ENCODE measurements at regions not wholly inside any gene's neighbourhood (a gene's known extent, or its start where the extent isn't known, plus 50 kb on each side); places are given as distances from the start of the nearest gene placed in this dataset.

GRCh38 chr5:130331332-130331731 is 427.1 kb downstream of the CHSY3 start:
- Histone ChIP-seq H3K18ac (ENCODE audit: extremely low read depth, low read length) (no peak overlapping the region), H3K56ac (replicated peaks; ENCODE audit: insufficient read length, low read depth, low read length) (no peak overlapping the region), H3K23ac (ENCODE audit: insufficient read length) (no peak overlapping the region), H3K4ac (replicated peaks; ENCODE audit: insufficient read length, low read depth, low read length) (no peak overlapping the region), H3K79me1 (ENCODE audit: low read depth, low read length) (no peaks in the 10 kb centered on the region), H3K4me1 (replicated peaks in 1 of 4; ENCODE audit: control insufficient read depth in 3 of 4, insufficient read depth in 4 of 4, low read length in 3 of 4) (no peaks in the 10 kb centered on the region), H2AFZ (ENCODE audit: low read length) (no peak overlapping the region), H4K20me1 (replicated peaks in 1 of 2; ENCODE audit: control insufficient read depth in 1 of 2, insufficient read depth in 2 of 2, low read length in 2 of 2) (no peaks in the 10 kb centered on the region), H3K36me3 (ENCODE audit: control insufficient read depth in 2 of 4, insufficient read depth in 4 of 4, low read length in 3 of 4) (0 out of 8 replicates have a peak, but pooled peaks cover 0 to 3% (median 0%) of the 10 kb centered on the region in 4 experiments), H2BK5ac (ENCODE audit: low read depth, low read length) (no peak overlapping the region), H3K4me2 (ENCODE audit: insufficient read depth in 1 of 2, low read depth in 2 of 2, low read length in 2 of 2) (no peak overlapping the region), H3K27me3 (replicated peaks in 1 of 4; ENCODE audit: control insufficient read depth in 3 of 4, extremely low read depth in 1 of 4, insufficient read depth in 3 of 4, low read length in 3 of 4) (no peaks in the 10 kb centered on the region), H4K91ac (replicated peaks; ENCODE audit: insufficient read length, low read length) (no peak overlapping the region), H3K9ac (replicated peaks in 1 of 4; ENCODE audit: extremely low read depth in 1 of 4, low read depth in 3 of 4, low read length in 3 of 4) (no peak overlapping the region), H2BK20ac (ENCODE audit: low read length) (no peak overlapping the region), H3K23me2 (ENCODE audit: low read depth, low read length) (no peaks in the 10 kb centered on the region), H2AK5ac (ENCODE audit: low read depth, low read length) (no peak overlapping the region), H3K79me2 (ENCODE audit: control insufficient read depth in 1 of 2, insufficient read depth in 2 of 2, low read length in 2 of 2) (no peaks in the 10 kb centered on the region), H3K4me3 (ENCODE audit: extremely low read depth in 1 of 4, insufficient read depth in 2 of 4, low read depth in 3 of 4, low read length in 4 of 4) (no peak overlapping the region), H2BK15ac (ENCODE audit: low read length) (no peak overlapping the region), H4K8ac (ENCODE audit: extremely low read depth, insufficient read depth, low read length) (no peak overlapping the region), H3K14ac (ENCODE audit: insufficient read length) (no peak overlapping the region), H2BK12ac (ENCODE audit: low read depth, low read length) (no peak overlapping the region), H2BK120ac (replicated peaks; ENCODE audit: low read depth, low read length) (no peak overlapping the region), H3K9me3 (ENCODE audit: insufficient read depth in 2 of 2, low read depth in 1 of 2, low read length in 1 of 2) (peaks cover 14 to 20% of the 10 kb centered on the region in 2 experiments), H4K5ac (ENCODE audit: insufficient read length, low read depth, low read length) (no peak overlapping the region), H3K27ac (ENCODE audit: low read depth, low read length) (no peak overlapping the region)
- ChIA-PET POLR2A (ENCODE audit: partially characterized antibody) (no interaction called here), CTCF (ENCODE audit: partially characterized antibody) (no interaction called here)
- FAIRE-seq (no peak), DNase-seq (ENCODE audit: low read depth in 1 of 2, low spot score in 2 of 2) (no peak)
- 86% methylated on average over 3 of the region's 3 CpGs; no CpG with 5 or more reads in 1 of the 2 experiments for WGBS, 2 experiments (ENCODE audit: extremely low coverage in 1 of 2, insufficient coverage in 1 of 2, insufficient read length in 1 of 2, insufficient replicate concordance in 2 of 2, low coverage in 1 of 2, low lambda C conversion rate in 2 of 2, missing lambda C conversion rate in 1 of 2)
- TF ChIP-seq, protein P1, sequence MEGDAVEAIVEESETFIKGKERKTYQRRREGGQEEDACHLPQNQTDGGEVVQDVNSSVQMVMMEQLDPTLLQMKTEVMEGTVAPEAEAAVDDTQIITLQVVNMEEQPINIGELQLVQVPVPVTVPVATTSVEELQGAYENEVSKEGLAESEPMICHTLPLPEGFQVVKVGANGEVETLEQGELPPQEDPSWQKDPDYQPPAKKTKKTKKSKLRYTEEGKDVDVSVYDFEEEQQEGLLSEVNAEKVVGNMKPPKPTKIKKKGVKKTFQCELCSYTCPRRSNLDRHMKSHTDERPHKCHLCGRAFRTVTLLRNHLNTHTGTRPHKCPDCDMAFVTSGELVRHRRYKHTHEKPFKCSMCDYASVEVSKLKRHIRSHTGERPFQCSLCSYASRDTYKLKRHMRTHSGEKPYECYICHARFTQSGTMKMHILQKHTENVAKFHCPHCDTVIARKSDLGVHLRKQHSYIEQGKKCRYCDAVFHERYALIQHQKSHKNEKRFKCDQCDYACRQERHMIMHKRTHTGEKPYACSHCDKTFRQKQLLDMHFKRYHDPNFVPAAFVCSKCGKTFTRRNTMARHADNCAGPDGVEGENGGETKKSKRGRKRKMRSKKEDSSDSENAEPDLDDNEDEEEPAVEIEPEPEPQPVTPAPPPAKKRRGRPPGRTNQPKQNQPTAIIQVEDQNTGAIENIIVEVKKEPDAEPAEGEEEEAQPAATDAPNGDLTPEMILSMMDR (IDR thresholded peaks at IDR 0.05; ENCODE audit: control extremely low read depth in 1 of 3, insufficient read depth in 1 of 3, low read depth in 1 of 3, low read length in 3 of 3), result no peak
- TF ChIP-seq SRF (IDR thresholded peaks at IDR 0.05; ENCODE audit: low read depth, low read length) (no peak), KDM4A (IDR thresholded peaks at IDR 0.05; ENCODE audit: low read depth, low read length, severe bottlenecking) (no peak)

Data from H1 (cell line).